Stimulated activated CD4-positive, alpha-beta T cell treated with anti-CD3 and anti-CD28 coated beads, Interleukin-1b, Interleukin-23, amount 100 ng/mL, for 48 hours (primary cell): ENCODE measurements at regions not wholly inside any gene's neighbourhood (a gene's known extent, or its start where the extent isn't known, plus 50 kb on each side); places are given as distances from the start of the nearest gene placed in this dataset.
A peak's percentile ranks its signal among the peaks of the same experiment; 100 is the strongest.

Experiments
- DNase-seq: peaks from one replicate; pipeline ENCODE4 v3.0.0-alpha.2; 2020

DNA sequence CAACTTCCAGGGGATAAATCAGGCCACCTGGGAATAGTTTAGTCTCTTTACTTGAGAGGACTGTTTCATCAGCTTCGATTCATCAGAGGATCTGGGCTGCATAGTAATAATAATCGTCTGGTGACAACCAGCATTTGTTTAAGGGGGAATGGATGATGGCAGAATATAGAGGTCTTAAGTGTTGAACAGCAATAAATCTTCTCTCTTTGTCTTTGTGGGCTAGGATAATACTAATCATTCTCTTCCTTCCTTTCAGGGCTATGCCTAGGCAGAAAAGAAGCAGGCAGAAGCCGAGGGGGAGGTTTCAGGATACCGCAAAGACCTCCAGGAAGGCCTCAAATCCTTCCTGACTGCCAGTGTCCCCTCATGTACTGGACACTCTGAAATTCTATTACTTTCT lies 150.4 kb upstream of the GAREM1 start:
- no peak for DNase-seq

DNA sequence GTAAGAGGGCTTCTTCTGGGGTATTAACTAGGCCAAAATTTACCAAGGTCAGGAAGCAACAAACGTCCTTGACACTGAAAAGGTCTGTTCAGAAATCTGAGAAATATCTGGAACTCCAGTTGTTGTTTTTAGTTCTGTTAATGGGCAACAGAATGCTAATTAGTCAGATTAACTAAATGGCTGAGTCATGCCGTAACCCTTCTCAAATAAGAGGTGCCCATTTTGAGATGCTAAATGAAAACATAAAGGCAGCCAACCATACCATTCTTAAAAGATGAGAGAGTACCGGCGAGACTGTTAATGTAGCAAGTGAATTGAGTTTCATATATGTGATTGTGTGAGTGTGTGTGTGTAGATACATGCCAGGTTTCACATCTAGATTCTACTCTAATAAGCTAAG lies 147.9 kb upstream of the GAREM1 start:
- DNase-seq, result no peak

GRCh38 chr18:32613821-32614220 lies 143.1 kb upstream of the GAREM1 start:
- DNase-seq, result no peak

GRCh38 chr18:32612651-32613050 lies 142.0 kb upstream of the GAREM1 start:
- no peak for DNase-seq

GRCh38 chr18:32610176-32610575 lies 139.5 kb upstream of the GAREM1 start:
- no peak for DNase-seq

DNA sequence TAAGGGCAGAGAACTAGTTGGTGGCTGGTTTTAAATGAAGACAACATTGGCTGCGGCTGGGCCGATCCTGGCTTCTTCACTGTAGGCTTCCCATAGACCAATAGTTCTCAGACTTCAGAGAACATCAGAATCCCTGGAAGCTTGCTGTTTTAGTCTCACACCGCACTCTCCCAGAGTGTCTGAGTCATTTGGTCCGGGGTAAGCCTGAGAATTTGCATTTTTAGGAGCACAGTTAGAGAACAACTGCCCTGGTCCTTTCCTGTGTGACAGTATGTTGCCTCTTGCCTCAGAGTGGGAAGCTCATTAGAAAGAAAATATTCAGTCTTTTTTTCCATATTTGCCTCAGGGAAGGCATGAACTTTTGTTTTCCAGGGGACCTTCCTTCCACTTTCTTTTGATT lies 137.1 kb upstream of the GAREM1 start:
- no peak for DNase-seq

GRCh38 chr18:32598144-32598543 lies 127.5 kb upstream of the GAREM1 start:
- DNase-seq, result no peak

GRCh38 chr18:32596501-32596900 lies 125.8 kb upstream of the GAREM1 start:
- no peak for DNase-seq

- no peak for DNase-seq
Measured at GRCh38 chr18:32595832-32596231, 125.2 kb upstream of the GAREM1 start.

DNA sequence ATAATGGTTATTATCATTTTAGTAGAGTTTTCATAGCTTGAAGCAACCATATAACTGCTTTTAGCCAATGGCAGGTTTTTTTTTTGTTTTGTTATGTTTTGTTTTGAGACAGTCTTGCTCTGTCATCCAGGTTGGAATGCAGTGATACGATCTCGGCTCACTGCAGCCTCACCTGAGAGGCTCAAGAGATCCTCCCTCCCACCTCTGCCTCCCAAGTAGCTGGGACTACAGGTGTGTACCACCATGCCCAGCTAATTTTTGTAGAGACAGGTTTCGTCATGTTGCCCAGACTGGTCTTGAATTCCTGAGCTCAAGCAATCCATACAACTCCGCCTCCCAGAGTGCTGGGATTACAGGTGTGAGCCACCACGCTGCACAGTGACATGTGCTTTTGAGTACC lies 117.5 kb upstream of the GAREM1 start:
- no peak for DNase-seq

GRCh38 chr18:32583431-32583830 lies 112.7 kb upstream of the GAREM1 start:
- no peak for DNase-seq

DNA sequence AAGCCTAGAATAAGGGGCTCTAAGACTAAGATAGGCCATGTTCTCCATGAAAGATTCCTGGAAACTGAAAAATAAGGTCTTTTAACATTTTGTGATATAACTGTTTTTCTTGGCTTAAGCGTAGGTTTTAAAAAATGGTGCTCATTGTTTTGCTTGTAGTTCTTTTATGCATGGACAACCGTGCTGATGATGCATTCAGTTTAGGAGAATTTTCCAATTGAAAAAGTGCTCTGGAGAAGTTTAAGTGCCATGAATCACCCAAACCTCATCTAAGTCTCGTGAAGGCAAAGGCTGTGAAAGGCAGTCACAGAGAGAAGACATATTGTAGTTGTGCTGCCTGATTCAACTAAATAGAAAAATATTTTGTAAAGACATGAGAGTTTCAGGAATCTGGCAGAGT lies 111.8 kb upstream of the GAREM1 start:
- no peak for DNase-seq

- no peak for DNase-seq
Measured at GRCh38 chr18:32577561-32577960, 106.9 kb upstream of the GAREM1 start.

GRCh38 chr18:32576296-32576916 lies 105.7 kb upstream of the GAREM1 start:
- no peak for DNase-seq

DNA sequence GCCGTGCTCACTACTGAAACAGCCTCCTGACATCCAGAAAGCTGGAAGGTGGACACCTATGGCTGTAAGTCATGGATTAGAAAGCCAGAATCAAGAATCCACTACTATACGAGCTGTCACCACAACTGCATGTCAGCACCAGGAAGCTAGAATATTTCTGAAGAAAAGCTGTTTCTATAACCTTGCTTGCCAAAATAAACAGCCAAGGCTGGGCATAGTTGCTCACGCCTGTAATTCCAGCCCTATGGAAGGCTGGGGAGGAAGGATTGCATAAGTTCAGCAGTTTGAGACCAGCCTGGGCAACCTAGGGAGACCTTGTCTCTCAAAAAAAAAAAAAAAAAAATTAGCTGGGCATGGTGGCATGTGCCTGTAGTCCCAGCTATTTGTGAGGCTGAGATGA lies 96.3 kb upstream of the GAREM1 start:
- DNase-seq, result no peak

- DNase-seq, result no peak
Measured at GRCh38 chr18:32553640-32554365, 83.1 kb upstream of the GAREM1 start.

DNA sequence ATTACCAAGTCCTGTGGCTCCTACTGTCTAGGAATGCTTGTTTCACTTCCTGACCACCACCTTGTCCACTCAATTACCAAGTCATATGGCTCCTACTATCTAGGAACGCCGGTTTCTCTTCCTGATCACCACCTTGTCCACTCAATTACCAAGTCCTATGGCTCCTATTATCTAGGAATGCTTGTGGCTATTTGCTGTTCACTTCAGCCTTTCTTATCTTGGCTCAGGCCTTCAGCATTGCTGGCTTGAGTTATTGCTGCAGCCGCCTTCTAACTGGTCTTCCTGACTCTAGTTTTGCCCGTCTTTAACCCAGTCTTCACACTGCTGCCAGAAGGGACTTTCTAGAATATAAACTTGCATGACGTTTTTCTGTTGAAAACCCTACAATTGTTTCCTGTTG lies 82.5 kb upstream of the GAREM1 start:
- no peak for DNase-seq

- peak; percentile 52 for DNase-seq
Measured at GRCh38 chr18:32552421-32553030, 81.8 kb upstream of the GAREM1 start.

GRCh38 chr18:32550963-32551362 lies 80.3 kb upstream of the GAREM1 start:
- no peak for DNase-seq

- peak; percentile 36 for DNase-seq
Measured at GRCh38 chr18:32549248-32550110, 78.8 kb upstream of the GAREM1 start.

- no peak for DNase-seq
Measured at GRCh38 chr18:32548688-32549087, 78.0 kb upstream of the GAREM1 start.

DNA sequence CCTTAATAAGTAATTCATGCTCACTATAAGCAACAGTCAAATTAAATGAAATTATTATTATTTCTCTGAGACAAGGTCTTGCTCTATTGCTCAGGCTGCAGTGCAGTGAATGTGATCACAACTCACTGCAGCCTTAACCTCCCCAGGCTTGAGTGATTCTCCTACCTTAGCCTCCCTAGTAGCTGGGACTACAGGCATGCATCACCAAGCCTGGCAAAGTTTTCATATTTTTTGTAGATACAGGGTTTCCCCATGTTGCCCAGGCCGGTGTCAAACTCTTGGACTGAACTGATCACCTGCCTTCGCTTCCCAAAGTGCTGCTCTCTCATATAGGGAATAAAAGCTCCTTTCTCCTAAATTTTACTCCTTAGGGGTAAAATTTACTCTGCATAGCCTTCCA lies 74.9 kb upstream of the GAREM1 start:
- no peak for DNase-seq

DNA sequence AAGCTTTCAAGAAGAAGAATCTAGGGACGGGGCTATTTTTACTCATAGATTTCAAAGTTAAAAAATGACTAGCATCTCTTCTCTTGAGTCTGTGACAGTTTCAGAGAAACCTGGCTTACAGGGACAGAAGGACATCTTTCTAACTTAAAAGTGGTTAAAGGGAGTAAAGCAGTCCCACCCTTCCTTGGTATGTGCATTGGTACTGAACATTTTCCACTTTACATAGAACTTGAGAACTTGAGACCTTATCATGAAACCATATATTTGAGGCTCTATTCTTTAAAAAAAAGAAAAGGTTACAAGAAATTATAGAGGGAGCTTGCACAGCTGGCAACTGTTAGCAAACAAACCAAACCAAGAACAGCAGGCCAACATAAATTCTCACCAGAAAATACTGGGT lies 73.4 kb upstream of the GAREM1 start:
- DNase-seq, result no peak
